SH-SY5Y (cell line): ENCODE measurements at regions not wholly inside any gene's neighbourhood (a gene's known extent, or its start where the extent isn't known, plus 50 kb on each side); places are given as distances from the start of the nearest gene placed in this dataset.

ENCODE experiments used
- GATA2 ChIP-seq: IDR thresholded peaks from 2 replicates; pipeline ENCODE4 v1.6.1; 2011; ENCODE audit warnings: mild to moderate bottlenecking, low read depth, low read length
- GATA3 ChIP-seq: IDR thresholded peaks from 2 replicates; pipeline ENCODE4 v1.6.1; 2011; ENCODE audit warnings: low read depth, mild to moderate bottlenecking, low read length, moderate library complexity

DNA sequence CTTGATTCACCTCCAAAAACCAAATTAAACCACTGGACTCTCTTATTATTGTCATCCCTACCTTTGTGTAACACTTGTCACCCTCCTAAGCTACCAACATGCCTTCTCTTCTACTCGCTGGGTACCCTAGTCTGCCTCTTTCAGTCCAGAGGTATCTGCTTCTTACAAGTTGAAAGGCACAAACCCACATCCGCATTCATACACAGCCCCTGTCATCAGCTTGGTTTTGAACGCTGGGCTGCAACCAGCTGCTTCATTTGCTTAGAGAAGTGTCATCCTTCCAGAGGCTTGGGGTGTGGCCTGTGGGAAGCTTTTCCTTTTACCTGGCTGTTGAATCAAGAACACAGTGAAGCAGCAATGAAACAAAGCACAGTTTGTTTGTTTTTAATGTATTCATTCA lies 138.8 kb upstream of the WWC1 start:
- TF ChIP-seq GATA2, result no peak
- no peak for TF ChIP-seq GATA3
